Natural killer cell treated with Interleukin-12 subunit alpha and Interleukin-12 subunit beta and Interleukin-15 and Interleukin-18, amount 100 ng/mL, for 72 hours (primary cell): ENCODE measurements at regions not wholly inside any gene's neighbourhood (a gene's known extent, or its start where the extent isn't known, plus 50 kb on each side); places are given as distances from the start of the nearest gene placed in this dataset.
"Not testable (repeated sequence)": the region's sequence is repeated elsewhere in the genome, so short reads cannot be mapped to it uniquely, and the experiment has no call there.

ENCODE experiments used
- ATAC-seq, 2 donors: fragments of 150-1000 bp; cut with Tn5 transposase in 1 of 2; sonication (Bioruptor Pico), chemical (Tn5 transposase) in 1 of 2; 2 replicates each; pipeline ENCODE4 v1.10.0; 2021
- DNase-seq: peaks from one replicate; pipeline ENCODE4 v3.0.0; 2022; ENCODE audit warnings: low spot score
- H3K27ac Mint-ChIP-seq, 2 donors: 1 replicate in 1 of 2; 2 replicates in 1 of 2; pipeline ENCODE4 v1.8.0; 2022; ENCODE audit warnings: mixed read lengths in 2 of 2, mild to moderate bottlenecking in 1 of 2, moderate library complexity in 1 of 2
- H3K27me3 Mint-ChIP-seq, 2 donors: 1 replicate in 1 of 2; 2 replicates in 1 of 2; pipeline ENCODE4 v1.8.0; 2022; ENCODE audit warnings: mixed read lengths in 2 of 2
- H3K36me3 Mint-ChIP-seq: one replicate; pipeline ENCODE4 v1.8.0; 2022; ENCODE audit warnings: mixed read lengths
- H3K4me1 Mint-ChIP-seq, 2 donors: 1 replicate in 1 of 2; 2 replicates in 1 of 2; pipeline ENCODE4 v1.8.0; 2022; ENCODE audit warnings: low read depth in 2 of 2, mixed read lengths in 2 of 2, mild to moderate bottlenecking in 1 of 2
- H3K4me3 Mint-ChIP-seq: one replicate; pipeline ENCODE4 v1.8.0; 2022; ENCODE audit warnings: mixed read lengths
- H3K9me3 Mint-ChIP-seq: 2 replicates; pipeline ENCODE4 v1.8.0; 2022; ENCODE audit warnings: mixed read lengths

DNA sequence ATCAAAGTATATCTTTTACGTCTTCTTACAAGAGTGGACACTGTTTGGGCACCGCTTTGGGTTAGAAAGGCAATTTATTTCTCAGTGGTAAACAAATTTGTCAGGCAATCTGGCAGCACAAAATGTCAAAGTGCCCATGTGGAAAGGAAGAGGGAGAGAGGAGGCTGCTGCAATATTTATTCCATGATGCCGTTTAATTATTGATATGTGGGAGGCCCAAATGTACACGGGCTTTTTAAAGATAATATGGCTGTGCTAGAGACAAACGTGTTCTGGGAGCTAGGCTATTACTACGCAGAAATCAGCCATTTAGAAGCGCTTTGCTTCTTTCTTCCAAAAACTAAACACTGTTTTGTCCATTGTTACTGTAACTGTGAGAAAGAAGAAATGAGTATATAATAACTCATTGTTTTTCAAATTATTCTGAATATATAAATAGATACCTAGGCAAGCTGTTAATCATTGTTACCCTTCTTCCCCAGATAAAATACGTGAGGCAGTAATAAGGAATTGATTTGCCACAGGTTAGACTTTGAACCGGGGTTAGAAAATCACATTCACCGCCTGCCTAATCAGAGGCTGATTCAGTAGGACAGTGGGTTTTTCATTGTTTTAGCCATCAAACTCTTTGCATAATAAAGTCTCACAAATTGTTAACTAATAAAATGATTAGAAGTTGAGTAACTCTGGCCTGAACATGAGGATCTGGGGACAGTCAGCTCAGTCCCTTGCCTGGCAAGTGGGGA, 116.5 kb upstream of the FRMD4A start:
- Mint-ChIP-seq H3K9me3 (no peaks in the 10 kb centered on the region), H3K36me3 (no peaks in the 10 kb centered on the region), H3K4me1 (peaks cover 0 to 3% of the 10 kb centered on the region in 2 donors), H3K27ac (no peak overlapping the region), H3K27me3 (peaks cover 13 to 14% of the 10 kb centered on the region in 2 donors), H3K4me3 (no peak overlapping the region)
- ATAC-seq (no peak), DNase-seq (no peak)

- ATAC-seq (no peak), DNase-seq (no peak)
- no peaks in the 10 kb centered on the region for H3K9me3 Mint-ChIP-seq
- H3K4me1 Mint-ChIP-seq = no peaks in the 10 kb centered on the region
- H3K36me3 Mint-ChIP-seq = no peaks in the 10 kb centered on the region
- H3K27ac Mint-ChIP-seq = no peak overlapping the region
- peaks cover 18 to 31% of the 10 kb centered on the region in 2 donors for H3K27me3 Mint-ChIP-seq
- no peak overlapping the region for H3K4me3 Mint-ChIP-seq
Observed at GRCh38 chr10:14439451-14440259, 108.9 kb upstream of the FRMD4A start.

DNA sequence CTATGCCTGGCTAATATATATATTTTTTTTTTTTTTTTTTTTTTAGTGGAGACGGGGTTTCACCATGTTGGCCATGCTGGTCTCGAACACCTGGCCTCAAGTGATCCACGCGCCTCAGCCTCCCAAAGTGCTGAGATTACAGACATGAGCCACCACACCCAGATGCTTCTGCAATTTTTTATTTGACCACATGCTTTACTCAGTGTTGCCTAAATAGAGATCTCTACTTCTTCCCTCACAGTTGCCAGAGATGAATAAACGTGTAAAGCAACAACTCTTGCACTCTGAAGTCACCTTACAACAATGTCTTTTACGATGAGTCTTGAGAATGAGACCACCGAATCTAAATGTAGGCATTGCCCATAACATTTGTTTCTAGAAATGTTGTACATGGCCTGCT, 107.9 kb upstream of the FRMD4A start:
- ATAC-seq (no peak), DNase-seq (no peak)
- Mint-ChIP-seq H3K4me1 (no peaks in the 10 kb centered on the region), H3K27me3 (peaks cover 18 to 40% of the 10 kb centered on the region in 2 donors), H3K4me3 (no peak overlapping the region), H3K27ac (no peak overlapping the region), H3K36me3 (no peaks in the 10 kb centered on the region), H3K9me3 (no peaks in the 10 kb centered on the region)

DNA sequence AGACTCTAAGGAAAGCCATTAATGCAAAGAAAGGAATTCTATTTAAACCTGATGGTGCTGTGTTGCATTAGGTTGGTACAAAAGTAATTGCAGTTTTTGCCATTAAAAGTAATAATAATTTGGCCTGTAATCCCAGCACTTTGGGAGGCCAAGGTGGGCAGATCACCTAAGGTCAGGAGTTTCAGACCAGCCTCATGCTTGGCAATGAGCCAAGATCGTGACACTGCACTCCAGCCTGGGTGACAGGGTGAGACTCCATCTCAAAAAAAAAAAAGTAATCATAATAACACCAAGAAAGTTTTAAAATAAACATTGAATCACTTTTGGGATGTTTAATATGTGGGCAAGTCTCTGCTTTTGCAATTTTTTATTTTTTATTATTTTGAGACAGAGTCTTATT, 107.3 kb upstream of the FRMD4A start:
- H3K4me3 Mint-ChIP-seq = no peak overlapping the region
- no peaks in the 10 kb centered on the region for H3K4me1 Mint-ChIP-seq
- H3K27me3 Mint-ChIP-seq = peaks cover 18 to 45% of the 10 kb centered on the region in 2 donors
- H3K36me3 Mint-ChIP-seq = no peaks in the 10 kb centered on the region
- DNase-seq (no peak), ATAC-seq (no peak)
- H3K9me3 Mint-ChIP-seq = no peaks in the 10 kb centered on the region
- no peak overlapping the region for H3K27ac Mint-ChIP-seq

DNA sequence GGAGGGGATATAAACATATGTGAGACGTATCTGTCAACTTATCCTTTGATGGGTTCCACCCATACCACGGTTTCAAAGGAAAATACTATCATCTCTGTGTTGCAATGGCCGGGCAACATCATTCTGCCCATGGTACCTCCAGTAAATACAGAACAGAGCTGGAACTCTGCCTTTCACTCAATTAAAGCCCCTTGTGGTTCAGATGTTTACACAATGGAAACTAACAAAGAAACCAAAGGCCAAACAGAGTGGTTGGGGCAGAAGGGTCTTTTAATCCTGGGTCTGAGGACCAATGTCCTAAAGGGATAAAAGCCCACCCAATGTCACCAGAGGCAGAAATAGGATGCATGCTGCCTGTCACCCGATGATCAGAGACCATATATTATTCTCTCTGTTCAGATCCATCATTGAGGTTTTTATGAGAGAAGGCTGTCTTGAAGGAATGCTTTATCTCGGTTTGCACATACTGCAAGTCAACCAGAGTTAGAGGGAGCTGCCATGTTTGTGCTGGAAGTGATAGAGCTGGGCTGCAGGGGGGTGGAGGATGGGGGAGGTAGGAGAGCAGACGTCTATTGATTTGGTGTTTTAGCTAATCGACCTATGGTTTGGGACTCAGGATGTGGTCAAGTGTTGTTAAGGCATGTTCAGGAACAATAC, 105.4 kb upstream of the FRMD4A start:
- no peaks in the 10 kb centered on the region for H3K36me3 Mint-ChIP-seq
- no peaks in the 10 kb centered on the region for H3K9me3 Mint-ChIP-seq
- ATAC-seq (no peak), DNase-seq (no peak)
- no peak overlapping the region for H3K27ac Mint-ChIP-seq
- H3K4me3 Mint-ChIP-seq = no peak overlapping the region
- no peaks in the 10 kb centered on the region for H3K4me1 Mint-ChIP-seq
- peaks cover 13 to 33% of the 10 kb centered on the region in 2 donors for H3K27me3 Mint-ChIP-seq

DNA sequence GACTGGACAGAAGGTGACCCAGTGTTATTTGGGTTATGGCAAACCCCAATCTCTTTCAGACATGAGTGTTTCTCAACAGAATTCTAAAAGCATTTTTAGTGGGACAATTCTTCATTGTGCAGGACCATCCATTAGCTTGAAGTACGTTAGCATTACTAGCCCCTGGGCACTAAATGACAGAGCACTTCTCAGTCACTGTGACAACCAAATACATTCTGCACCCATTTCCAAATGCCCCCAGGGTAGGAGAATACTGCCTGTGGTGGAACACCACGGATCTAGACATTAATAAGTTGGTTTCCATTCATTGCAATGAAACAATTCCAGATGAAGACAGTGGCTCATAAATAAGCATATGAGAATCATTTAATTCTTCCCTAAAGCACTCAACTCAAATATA, 102.4 kb upstream of the FRMD4A start:
- no peaks in the 10 kb centered on the region for H3K9me3 Mint-ChIP-seq
- ATAC-seq (no peak), DNase-seq (no peak)

GRCh38 chr10:14431868-14432267, 101.1 kb upstream of the FRMD4A start:
- Mint-ChIP-seq H3K9me3 (no peaks in the 10 kb centered on the region), H3K4me1 (no peaks in the 10 kb centered on the region), H3K27me3 (peaks cover 23 to 52% of the 10 kb centered on the region in 2 donors), H3K36me3 (no peaks in the 10 kb centered on the region), H3K27ac (no peak overlapping the region), H3K4me3 (no peak overlapping the region)
- ATAC-seq = no peak
- no peak for DNase-seq

More for the DNA sequence above, 102.4 kb upstream of the FRMD4A start:
- H3K27me3 Mint-ChIP-seq = peaks cover 18 to 40% of the 10 kb centered on the region in 2 donors
- no peaks in the 10 kb centered on the region for H3K36me3 Mint-ChIP-seq
- no peaks in the 10 kb centered on the region for H3K4me1 Mint-ChIP-seq
- no peak overlapping the region for H3K27ac Mint-ChIP-seq
- no peak overlapping the region for H3K4me3 Mint-ChIP-seq

GRCh38 chr10:14429043-14429700, 98.4 kb upstream of the FRMD4A start:
- no peak overlapping the region for H3K27ac Mint-ChIP-seq
- no peak for DNase-seq
- no peak overlapping the region for H3K4me3 Mint-ChIP-seq
- H3K27me3 Mint-ChIP-seq = peaks cover 29 to 57% of the 10 kb centered on the region in 2 donors
- H3K9me3 Mint-ChIP-seq = no peaks in the 10 kb centered on the region
- H3K4me1 Mint-ChIP-seq = no peaks in the 10 kb centered on the region
- H3K36me3 Mint-ChIP-seq = no peaks in the 10 kb centered on the region
- ATAC-seq = no peak

- H3K4me1 Mint-ChIP-seq = no peaks in the 10 kb centered on the region
- DNase-seq (no peak), ATAC-seq (no peak)
- no peaks in the 10 kb centered on the region for H3K9me3 Mint-ChIP-seq
- no peak overlapping the region for H3K4me3 Mint-ChIP-seq
- H3K36me3 Mint-ChIP-seq = no peaks in the 10 kb centered on the region
- H3K27me3 Mint-ChIP-seq = peaks cover 32 to 66% of the 10 kb centered on the region in 2 donors
- H3K27ac Mint-ChIP-seq = no peak overlapping the region
Observed at GRCh38 chr10:14425034-14425433, 94.3 kb upstream of the FRMD4A start.

- no peak overlapping the region for H3K27ac Mint-ChIP-seq
Observed at GRCh38 chr10:14423111-14423744, 92.5 kb upstream of the FRMD4A start.

DNA sequence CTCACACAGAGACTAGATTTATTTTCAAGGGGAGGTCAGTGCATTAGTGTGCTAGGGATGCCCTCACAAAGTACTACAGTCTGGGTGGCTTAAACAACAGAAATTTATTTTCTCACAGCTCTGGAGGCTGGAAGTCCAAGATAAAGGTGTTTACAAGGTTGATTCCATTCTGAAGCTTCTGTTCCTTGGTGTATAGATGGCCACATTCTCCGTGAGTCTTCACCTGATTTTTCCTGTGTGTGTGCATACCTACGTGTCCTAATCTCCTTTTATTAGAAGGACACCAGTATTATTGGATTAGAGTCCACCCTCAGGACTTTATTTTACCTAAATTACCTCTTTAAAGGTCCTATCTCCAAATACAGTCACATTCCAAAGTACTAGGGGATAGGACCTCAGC, 91.7 kb upstream of the FRMD4A start:
- no peaks in the 10 kb centered on the region for H3K36me3 Mint-ChIP-seq
- H3K9me3 Mint-ChIP-seq = no peaks in the 10 kb centered on the region
- no peaks in the 10 kb centered on the region for H3K4me1 Mint-ChIP-seq
- H3K27ac Mint-ChIP-seq = no peak overlapping the region
- no peak for ATAC-seq
- DNase-seq = no peak
- peaks cover 23 to 45% of the 10 kb centered on the region in 2 donors for H3K27me3 Mint-ChIP-seq
- H3K4me3 Mint-ChIP-seq = no peak overlapping the region

More at GRCh38 chr10:14423111-14423744, 92.5 kb upstream of the FRMD4A start:
- no peak overlapping the region for H3K4me3 Mint-ChIP-seq
- no peaks in the 10 kb centered on the region for H3K4me1 Mint-ChIP-seq
- H3K36me3 Mint-ChIP-seq = no peaks in the 10 kb centered on the region
- ATAC-seq (no peak), DNase-seq (no peak)
- H3K9me3 Mint-ChIP-seq = no peaks in the 10 kb centered on the region
- peaks cover 23 to 52% of the 10 kb centered on the region in 2 donors for H3K27me3 Mint-ChIP-seq

- no peak overlapping the region for H3K27ac Mint-ChIP-seq
- H3K9me3 Mint-ChIP-seq = no peaks in the 10 kb centered on the region
- DNase-seq = no peak
- no peak for ATAC-seq
- no peak overlapping the region for H3K4me3 Mint-ChIP-seq
- peaks cover 23 to 45% of the 10 kb centered on the region in 2 donors for H3K27me3 Mint-ChIP-seq
- no peaks in the 10 kb centered on the region for H3K4me1 Mint-ChIP-seq
- H3K36me3 Mint-ChIP-seq = no peaks in the 10 kb centered on the region
Observed at GRCh38 chr10:14421941-14422340, 91.2 kb upstream of the FRMD4A start.

DNA sequence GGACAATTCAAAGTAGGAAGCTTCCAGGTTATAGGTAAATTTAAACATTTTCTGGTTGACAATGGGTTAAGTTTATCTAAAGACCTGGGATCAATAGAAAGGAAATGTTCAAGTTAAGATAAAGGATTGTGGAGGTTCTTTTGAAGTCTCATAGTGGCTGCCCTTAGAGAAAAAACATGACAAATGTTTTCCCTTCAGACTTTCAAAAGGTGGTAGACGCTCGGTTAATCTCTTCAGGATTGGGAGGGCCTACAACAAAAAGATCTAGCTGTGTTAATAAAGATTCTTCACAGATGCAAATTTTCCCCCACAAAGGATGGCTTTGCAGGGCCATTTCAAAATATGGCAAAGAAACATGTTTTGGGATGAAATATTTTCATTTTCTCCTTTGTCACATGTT, 86.6 kb upstream of the FRMD4A start:
- not testable (repeated sequence) for H3K27ac Mint-ChIP-seq, H3K9me3 Mint-ChIP-seq, H3K4me1 Mint-ChIP-seq, H3K36me3 Mint-ChIP-seq, ATAC-seq, DNase-seq, H3K4me3 Mint-ChIP-seq
- H3K27me3 Mint-ChIP-seq = peaks cover 27 to 51% of the 10 kb centered on the region in 2 donors
